ENCODE measurements at regions not wholly inside any gene's neighbourhood (a gene's known extent, or its start where the extent isn't known, plus 50 kb on each side); places are given as distances from the start of the nearest gene placed in this dataset.

DNA sequence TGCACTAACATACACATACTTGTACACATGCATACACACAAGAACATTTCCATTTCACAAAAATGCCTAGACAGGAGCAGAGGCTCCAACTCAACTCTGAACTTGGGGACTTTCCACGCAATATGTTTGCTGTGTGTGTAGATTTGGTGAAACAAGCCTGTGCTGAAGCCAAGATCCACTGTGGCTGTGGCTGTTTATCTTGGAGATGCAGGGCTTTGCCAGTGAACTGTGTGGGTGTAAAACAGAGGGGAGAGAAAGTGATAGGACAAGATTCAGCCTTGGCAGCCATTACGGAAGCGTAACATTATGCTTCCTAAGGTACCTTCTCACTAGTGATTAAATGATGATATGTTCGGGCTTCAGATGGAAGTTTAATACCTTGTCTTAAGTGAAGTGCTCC, 73.2 kb upstream of the MBNL2 start:
- intact Hi-C loops (cut with DNase I), result no loop called here
- Histone ChIP-seq H3K4me3 (no peak overlapping the region), H3K4me1 (no peaks in the 10 kb centered on the region), H3K36me3 (replicated peaks in 1 of 2; ENCODE audit: insufficient read depth in 1 of 2, low read depth in 2 of 2) (no peaks in the 10 kb centered on the region), H3K27ac (no peak overlapping the region), H3K27me3 (no peaks in the 10 kb centered on the region), H3K9me3 (no peaks in the 10 kb centered on the region)
- ATAC-seq (no peak), DNase-seq (no peak)
- no peak for TF ChIP-seq POLR2A (IDR thresholded peaks at IDR 0.05)
- WGBS, 2 donors, result 82 to 86% methylated on average over 4 of the region's 4 CpGs

DNA sequence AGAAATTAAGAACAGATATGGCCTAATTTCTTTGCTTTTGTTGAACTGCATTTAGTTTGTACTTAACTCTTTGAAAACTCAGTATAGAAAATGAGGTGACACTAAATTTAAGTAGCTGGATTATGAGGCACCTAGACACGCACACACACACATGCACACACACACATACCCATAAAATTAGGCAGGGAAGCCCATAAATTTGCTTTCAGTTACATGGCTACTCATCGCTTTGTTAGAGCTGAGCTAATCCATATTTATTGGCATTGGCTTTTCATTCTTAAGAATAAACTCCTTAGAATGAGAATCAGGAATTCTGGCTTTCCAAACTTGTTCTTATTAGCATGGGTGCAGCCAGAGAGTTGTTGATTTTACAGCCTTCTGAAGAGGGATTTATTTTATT, 61.7 kb upstream of the MBNL2 start:
- no peaks in the 10 kb centered on the region for H3K4me1 ChIP-seq
- no peak overlapping the region for H3K27ac ChIP-seq
- no peaks in the 10 kb centered on the region for H3K27me3 ChIP-seq
- DNase-seq (no peak), ATAC-seq (no peak)
- TF ChIP-seq, protein P1, sequence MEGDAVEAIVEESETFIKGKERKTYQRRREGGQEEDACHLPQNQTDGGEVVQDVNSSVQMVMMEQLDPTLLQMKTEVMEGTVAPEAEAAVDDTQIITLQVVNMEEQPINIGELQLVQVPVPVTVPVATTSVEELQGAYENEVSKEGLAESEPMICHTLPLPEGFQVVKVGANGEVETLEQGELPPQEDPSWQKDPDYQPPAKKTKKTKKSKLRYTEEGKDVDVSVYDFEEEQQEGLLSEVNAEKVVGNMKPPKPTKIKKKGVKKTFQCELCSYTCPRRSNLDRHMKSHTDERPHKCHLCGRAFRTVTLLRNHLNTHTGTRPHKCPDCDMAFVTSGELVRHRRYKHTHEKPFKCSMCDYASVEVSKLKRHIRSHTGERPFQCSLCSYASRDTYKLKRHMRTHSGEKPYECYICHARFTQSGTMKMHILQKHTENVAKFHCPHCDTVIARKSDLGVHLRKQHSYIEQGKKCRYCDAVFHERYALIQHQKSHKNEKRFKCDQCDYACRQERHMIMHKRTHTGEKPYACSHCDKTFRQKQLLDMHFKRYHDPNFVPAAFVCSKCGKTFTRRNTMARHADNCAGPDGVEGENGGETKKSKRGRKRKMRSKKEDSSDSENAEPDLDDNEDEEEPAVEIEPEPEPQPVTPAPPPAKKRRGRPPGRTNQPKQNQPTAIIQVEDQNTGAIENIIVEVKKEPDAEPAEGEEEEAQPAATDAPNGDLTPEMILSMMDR (IDR thresholded peaks at IDR 0.05), result no peak
- no peak for TF ChIP-seq POLR2A (IDR thresholded peaks at IDR 0.05)
- WGBS, 2 donors, result 85 to 95% methylated on average over 2 of the region's 2 CpGs
- H3K9me3 ChIP-seq, result no peaks in the 10 kb centered on the region
- H3K4me3 ChIP-seq, result no peak overlapping the region
- no peaks in the 10 kb centered on the region for H3K36me3 ChIP-seq (replicated peaks in 1 of 2; ENCODE audit: insufficient read depth in 1 of 2, low read depth in 2 of 2)
- intact Hi-C loops (cut with DNase I), result no loop called here

DNA sequence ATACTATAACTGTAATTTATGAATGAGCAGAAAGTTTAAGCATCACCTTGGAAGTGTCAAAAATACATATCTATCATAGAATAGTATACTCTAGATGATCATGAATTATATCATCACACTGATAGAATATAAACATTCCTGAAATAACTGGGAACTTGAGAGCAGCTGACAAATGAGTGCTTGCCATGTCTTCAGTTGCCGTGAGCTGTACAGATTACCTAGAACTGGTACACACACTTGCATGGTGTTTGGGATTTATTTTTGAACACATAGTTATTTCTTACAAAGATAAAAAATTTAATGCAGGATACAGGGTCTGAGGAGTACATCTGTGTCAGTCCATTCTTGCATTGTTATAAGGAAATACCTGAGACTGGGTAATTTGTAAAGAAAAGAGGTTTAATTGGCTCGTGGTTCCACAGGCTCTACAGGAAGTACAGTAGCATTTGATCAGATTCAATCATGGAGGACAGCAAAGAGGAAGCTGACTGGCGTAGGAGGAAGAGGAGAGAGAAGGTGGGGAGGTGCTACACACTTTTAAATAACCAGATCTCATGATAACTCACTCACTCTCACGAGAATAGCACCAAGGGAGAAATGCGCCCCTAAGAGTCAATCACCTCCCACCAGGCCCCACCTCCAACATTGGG, 60.4 kb upstream of the MBNL2 start:
- ATAC-seq (no peak), DNase-seq (no peak)
- 81% methylated on average over 5 of the region's 5 CpGs for WGBS, 2 donors
- H3K27ac ChIP-seq, result no peak overlapping the region
- intact Hi-C loops (cut with DNase I), result no loop called here
- H3K4me3 ChIP-seq, result no peak overlapping the region
- TF ChIP-seq, protein P1 (IDR thresholded peaks at IDR 0.05), result no peak
- no peak for TF ChIP-seq POLR2A (IDR thresholded peaks at IDR 0.05)
- H3K36me3 ChIP-seq (replicated peaks in 1 of 2; ENCODE audit: insufficient read depth in 1 of 2, low read depth in 2 of 2), result no peaks in the 10 kb centered on the region
- peaks cover 12% of the 10 kb centered on the region for H3K4me1 ChIP-seq
- no peaks in the 10 kb centered on the region for H3K27me3 ChIP-seq
- H3K9me3 ChIP-seq, result no peaks in the 10 kb centered on the region

DNA sequence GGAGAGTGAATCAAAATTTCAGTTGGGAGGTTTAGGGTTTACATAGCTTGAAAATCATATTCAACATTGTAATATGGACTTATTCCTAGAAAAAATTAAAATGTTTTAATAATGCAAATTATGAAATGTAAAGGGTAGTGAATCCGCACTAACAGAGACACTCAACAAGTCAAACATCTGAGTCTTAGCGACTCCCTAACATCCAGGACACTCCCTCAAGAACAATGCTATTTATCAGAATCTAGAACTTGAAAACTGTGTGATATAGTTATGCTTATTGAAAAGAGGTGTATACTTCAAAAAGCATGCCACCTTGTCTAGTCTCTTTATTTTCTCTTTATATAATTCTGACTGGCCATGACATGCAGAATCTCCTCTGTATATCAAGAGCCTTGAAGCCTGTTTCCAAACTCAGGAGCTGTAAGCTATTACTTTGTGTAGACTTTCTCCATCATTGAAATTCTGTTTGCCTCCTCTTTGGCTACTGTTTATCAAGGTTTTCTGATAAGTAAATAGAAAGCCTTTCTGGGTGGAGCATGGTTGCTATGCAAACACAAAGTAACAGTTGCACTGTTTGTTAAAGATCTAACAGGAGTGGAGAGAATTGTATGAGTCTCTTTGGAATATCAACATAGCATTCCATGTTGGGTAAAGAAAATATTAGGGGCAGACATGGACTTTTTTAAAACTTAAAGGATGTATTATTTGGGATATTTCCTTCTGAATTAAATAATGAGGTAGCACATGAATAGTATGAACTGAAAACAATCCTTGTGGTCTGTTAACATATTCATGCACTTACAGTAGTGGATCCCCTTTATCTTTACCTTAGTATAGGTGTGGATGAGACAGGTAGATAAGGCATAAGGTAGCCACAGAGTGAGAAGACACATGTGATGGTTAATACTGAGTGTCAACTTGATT, 56.4 kb upstream of the MBNL2 start:
- intact Hi-C loops (cut with DNase I), result no loop called here
- WGBS, 2 donors, result 94 to 100% methylated on average over 2 of the region's 2 CpGs
- H3K4me3 ChIP-seq, result no peak overlapping the region
- no peak overlapping the region for H3K27ac ChIP-seq
- TF ChIP-seq, protein P1 (IDR thresholded peaks at IDR 0.05), result no peak
- no peak for TF ChIP-seq POLR2A (IDR thresholded peaks at IDR 0.05)
- no peaks in the 10 kb centered on the region for H3K27me3 ChIP-seq
- peaks cover 12% of the 10 kb centered on the region for H3K4me1 ChIP-seq
- ATAC-seq, result peak; percentile 83
- no peaks in the 10 kb centered on the region for H3K36me3 ChIP-seq (replicated peaks in 1 of 2; ENCODE audit: insufficient read depth in 1 of 2, low read depth in 2 of 2)
- H3K9me3 ChIP-seq, result no peaks in the 10 kb centered on the region
- DNase-seq, result peak in 2 of 4 donors; percentile 6 to 9

DNA sequence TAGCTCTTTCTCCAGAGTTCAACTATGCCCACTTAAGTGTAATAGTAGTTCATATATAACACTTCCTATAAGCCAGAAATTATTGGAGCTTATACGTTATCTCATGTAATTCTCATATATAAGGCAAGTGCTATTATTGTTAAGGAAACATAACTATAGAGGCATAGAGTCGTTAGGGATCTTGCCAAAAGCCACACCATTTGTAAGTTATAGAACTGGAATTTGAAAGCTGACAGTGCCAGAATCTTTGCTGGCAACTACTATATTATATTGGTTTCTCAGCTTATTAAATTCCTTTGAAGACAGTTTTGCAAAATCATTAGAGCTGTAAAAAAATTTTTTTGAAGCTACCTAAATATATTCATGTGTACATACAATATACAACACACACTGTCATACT, 51.0 kb upstream of the MBNL2 start:
- Histone ChIP-seq H3K4me1 (peaks cover 5% of the 10 kb centered on the region), H3K36me3 (replicated peaks in 1 of 2; ENCODE audit: insufficient read depth in 1 of 2, low read depth in 2 of 2) (no peaks in the 10 kb centered on the region), H3K4me3 (no peak overlapping the region), H3K9me3 (no peaks in the 10 kb centered on the region), H3K27me3 (no peaks in the 10 kb centered on the region), H3K27ac (no peak overlapping the region)
- no peak for TF ChIP-seq POLR2A (IDR thresholded peaks at IDR 0.05)
- TF ChIP-seq, protein P1 (IDR thresholded peaks at IDR 0.05), result no peak
- no peak for DNase-seq
- 91 to 92% methylated on average over 2 of the region's 2 CpGs for WGBS, 2 donors
- intact Hi-C loops (cut with DNase I), result no loop called here
- no peak for ATAC-seq
